Activated naive CD8-positive, alpha-beta T cell treated with anti-CD3 and anti-CD28 coated beads, Interleukin-2, amount 50 U/mL, for 16 hours (primary cell): ENCODE measurements at regions not wholly inside any gene's neighbourhood (a gene's known extent, or its start where the extent isn't known, plus 50 kb on each side); places are given as distances from the start of the nearest gene placed in this dataset.

ENCODE experiments used
- DNase-seq: peaks from one replicate; pipeline ENCODE4 v3.0.0-alpha.2; 2020; ENCODE audit warnings: low read depth, low spot score

GRCh38 chr9:84450029-84450428, 109.5 kb upstream of the SLC28A3 start:
- DNase-seq, result no peak

GRCh38 chr9:84456527-84456926, 116.0 kb upstream of the SLC28A3 start:
- DNase-seq, result no peak

- no peak for DNase-seq
These were observed 120.1 kb upstream of the SLC28A3 start for GRCh38 chr9:84460695-84461094.

- no peak for DNase-seq
These were observed 122.7 kb upstream of the SLC28A3 start for GRCh38 chr9:84463272-84463671.

GRCh38 chr9:84466580-84467285, 126.2 kb upstream of the SLC28A3 start:
- no peak for DNase-seq

- DNase-seq, result no peak
These were observed 131.3 kb upstream of the SLC28A3 start for GRCh38 chr9:84471816-84472215.

- no peak for DNase-seq
These were observed 138.4 kb upstream of the SLC28A3 start for GRCh38 chr9:84478996-84479395.

- DNase-seq, result no peak
These were observed 139.5 kb upstream of the SLC28A3 start for GRCh38 chr9:84480071-84480470.

- DNase-seq, result no peak
These were observed 140.7 kb upstream of the SLC28A3 start for GRCh38 chr9:84481231-84481630.

GRCh38 chr9:84481636-84482218, 141.2 kb upstream of the SLC28A3 start:
- DNase-seq, result no peak

GRCh38 chr9:84482607-84483006, 142.0 kb upstream of the SLC28A3 start:
- no peak for DNase-seq

GRCh38 chr9:84484172-84484571, 143.6 kb upstream of the SLC28A3 start:
- DNase-seq, result no peak

- DNase-seq, result no peak
These were observed 145.0 kb upstream of the SLC28A3 start for GRCh38 chr9:84485539-84485938.

GRCh38 chr9:84486663-84487062, 146.1 kb upstream of the SLC28A3 start:
- no peak for DNase-seq

- DNase-seq, result no peak
These were observed 149.8 kb upstream of the SLC28A3 start for GRCh38 chr9:84490206-84490841.

GRCh38 chr9:84490842-84491325, 150.3 kb upstream of the SLC28A3 start:
- DNase-seq, result no peak

GRCh38 chr9:84492366-84493159, 152.0 kb upstream of the SLC28A3 start:
- DNase-seq, result no peak

GRCh38 chr9:84493284-84493947, 152.9 kb upstream of the SLC28A3 start:
- DNase-seq, result no peak

GRCh38 chr9:84499969-84500582, 159.5 kb upstream of the SLC28A3 start:
- no peak for DNase-seq

GRCh38 chr9:84500826-84501225, 160.3 kb upstream of the SLC28A3 start:
- DNase-seq, result no peak

GRCh38 chr9:84501587-84501986, 161.0 kb upstream of the SLC28A3 start:
- DNase-seq, result no peak
